SK-N-SH treated with all-trans-retinoic acid at 6 μM for 48 hours (cell line): ENCODE measurements at regions not wholly inside any gene's neighbourhood (a gene's known extent, or its start where the extent isn't known, plus 50 kb on each side); places are given as distances from the start of the nearest gene placed in this dataset.

Experiments
- PPARA ChIP-seq: fragments of 250-450 bp; sonication (Bioruptor Pico); IDR thresholded peaks from 2 replicates; pipeline ENCODE4 v1.5.0; 2020; ENCODE audit warnings: mild to moderate bottlenecking, borderline replicate concordance
- SNAI2 ChIP-seq: fragments of 250-450 bp; sonication (Bioruptor Pico); IDR thresholded peaks from 2 replicates; pipeline ENCODE4 v1.5.0; 2020; ENCODE audit warnings: mild to moderate bottlenecking, moderate library complexity
- TOX ChIP-seq: fragments of 250-450 bp; sonication (Bioruptor Pico); IDR thresholded peaks from 2 replicates; pipeline ENCODE4 v1.8.0; 2021; ENCODE audit warnings: mild to moderate bottlenecking, moderate library complexity, borderline replicate concordance
- ZC3H10 ChIP-seq: fragments of 250-450 bp; sonication (Bioruptor Pico); IDR thresholded peaks from 2 replicates; pipeline ENCODE4 v1.5.1; 2021; ENCODE audit warnings: mild to moderate bottlenecking, moderate library complexity
- ZFP30 ChIP-seq: fragments of 450-650 bp; formaldehyde crosslinking; IDR thresholded peaks from 2 replicates; pipeline ENCODE4 v1.5.0; 2022; ENCODE audit warnings: mild to moderate bottlenecking, moderate library complexity
- TF ChIP-seq, protein P1 (sequence below): fragments of 250-450 bp; sonication (Bioruptor Pico); IDR thresholded peaks from 2 replicates; pipeline ENCODE4 v1.5.1; 2020; ENCODE audit warnings: low read depth, mild to moderate bottlenecking, moderate library complexity
- TF ChIP-seq, protein P2 (sequence below): fragments of 250-450 bp; sonication (Bioruptor Pico); IDR thresholded peaks from 2 replicates; pipeline ENCODE4 v1.8.0; 2020; ENCODE audit warnings: mild to moderate bottlenecking, moderate library complexity, borderline replicate concordance
- TF ChIP-seq, protein P3 (sequence below): fragments of 250-450 bp; sonication (Bioruptor Pico); IDR thresholded peaks from 2 replicates; pipeline ENCODE4 v1.8.0; 2021; ENCODE audit warnings: low read depth, mild to moderate bottlenecking, moderate library complexity, borderline replicate concordance
- TF ChIP-seq, protein P4 (sequence below): fragments of 250-450 bp; sonication (Bioruptor Pico); IDR thresholded peaks from 2 replicates; pipeline ENCODE4 v1.5.1; 2021; ENCODE audit warnings: mild to moderate bottlenecking, moderate library complexity

DNA sequence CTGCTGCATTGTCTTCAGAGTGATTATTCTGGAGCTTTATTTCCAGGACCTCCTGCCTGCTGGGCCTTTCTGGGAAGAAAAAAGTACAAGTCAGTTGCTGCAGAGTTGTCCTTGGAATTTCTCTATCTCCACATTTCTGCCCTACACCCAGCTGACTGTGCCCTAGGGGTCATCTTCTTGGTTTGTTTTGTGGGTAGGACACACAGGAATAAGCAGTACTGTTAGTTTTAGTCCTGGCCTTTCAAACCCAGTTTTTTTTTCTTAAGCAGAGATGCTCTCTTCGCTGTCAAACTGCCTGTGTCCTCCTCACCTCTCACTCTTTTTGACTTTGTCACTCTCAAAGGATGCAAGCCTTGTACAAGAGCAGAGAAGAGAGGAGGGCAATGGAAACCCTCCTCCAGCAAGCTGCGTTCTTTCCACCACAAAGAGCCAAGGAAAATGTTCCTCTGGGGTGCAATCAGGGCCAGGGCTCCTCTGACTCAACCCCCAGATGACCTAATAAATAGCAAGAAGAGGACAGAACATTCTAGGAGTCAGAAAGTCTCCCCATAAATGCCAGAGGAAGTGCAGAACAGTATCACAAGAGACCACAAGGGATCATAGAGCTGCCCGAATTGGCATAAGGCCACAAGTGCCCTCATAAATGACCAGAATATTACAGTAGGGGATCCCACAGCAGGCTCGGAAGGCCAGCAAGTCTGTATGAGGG is 186.2 kb downstream of the RCHY1 start:
- TF ChIP-seq, protein P1, sequence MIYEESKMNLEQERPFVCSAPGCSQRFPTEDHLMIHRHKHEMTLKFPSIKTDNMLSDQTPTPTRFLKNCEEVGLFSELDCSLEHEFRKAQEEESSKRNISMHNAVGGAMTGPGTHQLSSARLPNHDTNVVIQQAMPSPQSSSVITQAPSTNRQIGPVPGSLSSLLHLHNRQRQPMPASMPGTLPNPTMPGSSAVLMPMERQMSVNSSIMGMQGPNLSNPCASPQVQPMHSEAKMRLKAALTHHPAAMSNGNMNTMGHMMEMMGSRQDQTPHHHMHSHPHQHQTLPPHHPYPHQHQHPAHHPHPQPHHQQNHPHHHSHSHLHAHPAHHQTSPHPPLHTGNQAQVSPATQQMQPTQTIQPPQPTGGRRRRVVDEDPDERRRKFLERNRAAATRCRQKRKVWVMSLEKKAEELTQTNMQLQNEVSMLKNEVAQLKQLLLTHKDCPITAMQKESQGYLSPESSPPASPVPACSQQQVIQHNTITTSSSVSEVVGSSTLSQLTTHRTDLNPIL, result no peak
- TF ChIP-seq ZC3H10 (CRISPR knock-in tag) (no peak), TOX (no peak), PPARA (no peak), SNAI2 (CRISPR knock-in tag) (no peak), ZFP30 (CRISPR knock-in tag) (no peak)
- TF ChIP-seq, protein P2, sequence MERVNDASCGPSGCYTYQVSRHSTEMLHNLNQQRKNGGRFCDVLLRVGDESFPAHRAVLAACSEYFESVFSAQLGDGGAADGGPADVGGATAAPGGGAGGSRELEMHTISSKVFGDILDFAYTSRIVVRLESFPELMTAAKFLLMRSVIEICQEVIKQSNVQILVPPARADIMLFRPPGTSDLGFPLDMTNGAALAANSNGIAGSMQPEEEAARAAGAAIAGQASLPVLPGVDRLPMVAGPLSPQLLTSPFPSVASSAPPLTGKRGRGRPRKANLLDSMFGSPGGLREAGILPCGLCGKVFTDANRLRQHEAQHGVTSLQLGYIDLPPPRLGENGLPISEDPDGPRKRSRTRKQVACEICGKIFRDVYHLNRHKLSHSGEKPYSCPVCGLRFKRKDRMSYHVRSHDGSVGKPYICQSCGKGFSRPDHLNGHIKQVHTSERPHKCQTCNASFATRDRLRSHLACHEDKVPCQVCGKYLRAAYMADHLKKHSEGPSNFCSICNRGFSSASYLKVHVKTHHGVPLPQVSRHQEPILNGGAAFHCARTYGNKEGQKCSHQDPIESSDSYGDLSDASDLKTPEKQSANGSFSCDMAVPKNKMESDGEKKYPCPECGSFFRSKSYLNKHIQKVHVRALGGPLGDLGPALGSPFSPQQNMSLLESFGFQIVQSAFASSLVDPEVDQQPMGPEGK (CRISPR knock-in tag), result no peak
- TF ChIP-seq, protein P3, sequence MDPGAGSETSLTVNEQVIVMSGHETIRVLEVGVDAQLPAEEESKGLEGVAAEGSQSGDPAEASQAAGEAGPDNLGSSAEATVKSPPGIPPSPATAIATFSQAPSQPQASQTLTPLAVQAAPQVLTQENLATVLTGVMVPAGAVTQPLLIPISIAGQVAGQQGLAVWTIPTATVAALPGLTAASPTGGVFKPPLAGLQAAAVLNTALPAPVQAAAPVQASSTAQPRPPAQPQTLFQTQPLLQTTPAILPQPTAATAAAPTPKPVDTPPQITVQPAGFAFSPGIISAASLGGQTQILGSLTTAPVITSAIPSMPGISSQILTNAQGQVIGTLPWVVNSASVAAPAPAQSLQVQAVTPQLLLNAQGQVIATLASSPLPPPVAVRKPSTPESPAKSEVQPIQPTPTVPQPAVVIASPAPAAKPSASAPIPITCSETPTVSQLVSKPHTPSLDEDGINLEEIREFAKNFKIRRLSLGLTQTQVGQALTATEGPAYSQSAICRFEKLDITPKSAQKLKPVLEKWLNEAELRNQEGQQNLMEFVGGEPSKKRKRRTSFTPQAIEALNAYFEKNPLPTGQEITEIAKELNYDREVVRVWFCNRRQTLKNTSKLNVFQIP (CRISPR knock-in tag), result no peak
- TF ChIP-seq, protein P4, sequence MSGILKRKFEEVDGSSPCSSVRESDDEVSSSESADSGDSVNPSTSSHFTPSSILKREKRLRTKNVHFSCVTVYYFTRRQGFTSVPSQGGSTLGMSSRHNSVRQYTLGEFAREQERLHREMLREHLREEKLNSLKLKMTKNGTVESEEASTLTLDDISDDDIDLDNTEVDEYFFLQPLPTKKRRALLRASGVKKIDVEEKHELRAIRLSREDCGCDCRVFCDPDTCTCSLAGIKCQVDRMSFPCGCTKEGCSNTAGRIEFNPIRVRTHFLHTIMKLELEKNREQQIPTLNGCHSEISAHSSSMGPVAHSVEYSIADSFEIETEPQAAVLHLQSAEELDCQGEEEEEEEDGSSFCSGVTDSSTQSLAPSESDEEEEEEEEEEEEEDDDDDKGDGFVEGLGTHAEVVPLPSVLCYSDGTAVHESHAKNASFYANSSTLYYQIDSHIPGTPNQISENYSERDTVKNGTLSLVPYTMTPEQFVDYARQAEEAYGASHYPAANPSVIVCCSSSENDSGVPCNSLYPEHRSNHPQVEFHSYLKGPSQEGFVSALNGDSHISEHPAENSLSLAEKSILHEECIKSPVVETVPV, result no peak
